ENCODE measurements at regions not wholly inside any gene's neighbourhood (a gene's known extent, or its start where the extent isn't known, plus 50 kb on each side); places are given as distances from the start of the nearest gene placed in this dataset.
A peak's percentile ranks its signal among the peaks of the same experiment; 100 is the strongest.

DNA sequence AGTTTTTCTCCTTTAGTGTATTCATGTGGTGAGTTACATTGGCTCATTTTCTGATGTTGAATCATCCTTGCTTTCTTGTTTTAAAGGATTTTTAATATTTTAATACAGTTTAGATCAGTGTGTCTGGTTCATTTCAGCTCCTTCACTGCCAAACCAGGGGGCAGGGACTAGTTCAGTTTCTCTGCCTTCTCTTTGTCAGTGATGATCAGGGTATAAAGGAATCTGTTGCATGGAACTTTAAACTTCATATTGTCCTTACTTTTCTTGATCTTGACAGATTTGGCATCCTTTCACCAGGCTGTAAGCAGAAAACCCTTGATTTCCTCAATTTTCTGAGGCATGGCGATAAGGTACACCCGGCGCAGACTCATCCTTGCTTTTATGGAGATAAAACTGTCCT, 149.4 kb downstream of the KDR start:
- no peaks in the 10 kb centered on the region for H3K36me3 ChIP-seq (ENCODE audit: control insufficient read depth, insufficient read depth, low read length)
- no peaks in the 10 kb centered on the region for H3K27me3 ChIP-seq (replicated peaks; ENCODE audit: control insufficient read depth, insufficient read depth, low read length)
- intact Hi-C loops (cut with micrococcal nuclease; ENCODE audit: unreplicated experiment), result no loop called here
- Mint-ChIP-seq H3K9me3 (ENCODE audit: unreplicated experiment) (no peaks in the 10 kb centered on the region), H3K4me3 (ENCODE audit: unreplicated experiment) (no peak overlapping the region), H3K27me3 (ENCODE audit: insufficient read depth, unreplicated experiment) (peaks cover 15% of the 10 kb centered on the region), H3K36me3 (ENCODE audit: insufficient read depth, unreplicated experiment) (no peaks in the 10 kb centered on the region), H3K4me1 (ENCODE audit: low read depth, unreplicated experiment) (peaks cover 6% of the 10 kb centered on the region), H3K27ac (ENCODE audit: unreplicated experiment) (no peak overlapping the region)
- DNase-seq, result no peak
- ChIA-PET POLR2A (no interaction called here), CTCF (no interaction called here)
- H3K4me1 ChIP-seq, result no peaks in the 10 kb centered on the region
- no peaks in the 10 kb centered on the region for H3K9me3 ChIP-seq
- no peak overlapping the region for H3K4me3 ChIP-seq (ENCODE audit: low read depth, low read length)
- no TSS peak for BruUV-seq (replicated peaks)
- TF ChIP-seq, protein P1, sequence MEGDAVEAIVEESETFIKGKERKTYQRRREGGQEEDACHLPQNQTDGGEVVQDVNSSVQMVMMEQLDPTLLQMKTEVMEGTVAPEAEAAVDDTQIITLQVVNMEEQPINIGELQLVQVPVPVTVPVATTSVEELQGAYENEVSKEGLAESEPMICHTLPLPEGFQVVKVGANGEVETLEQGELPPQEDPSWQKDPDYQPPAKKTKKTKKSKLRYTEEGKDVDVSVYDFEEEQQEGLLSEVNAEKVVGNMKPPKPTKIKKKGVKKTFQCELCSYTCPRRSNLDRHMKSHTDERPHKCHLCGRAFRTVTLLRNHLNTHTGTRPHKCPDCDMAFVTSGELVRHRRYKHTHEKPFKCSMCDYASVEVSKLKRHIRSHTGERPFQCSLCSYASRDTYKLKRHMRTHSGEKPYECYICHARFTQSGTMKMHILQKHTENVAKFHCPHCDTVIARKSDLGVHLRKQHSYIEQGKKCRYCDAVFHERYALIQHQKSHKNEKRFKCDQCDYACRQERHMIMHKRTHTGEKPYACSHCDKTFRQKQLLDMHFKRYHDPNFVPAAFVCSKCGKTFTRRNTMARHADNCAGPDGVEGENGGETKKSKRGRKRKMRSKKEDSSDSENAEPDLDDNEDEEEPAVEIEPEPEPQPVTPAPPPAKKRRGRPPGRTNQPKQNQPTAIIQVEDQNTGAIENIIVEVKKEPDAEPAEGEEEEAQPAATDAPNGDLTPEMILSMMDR (IDR thresholded peaks at IDR 0.05; ENCODE audit: insufficient read depth in 1 of 2, low read depth in 1 of 2, low read length in 1 of 2, severe bottlenecking in 1 of 2, unreplicated experiment in 1 of 2), result no peak

DNA sequence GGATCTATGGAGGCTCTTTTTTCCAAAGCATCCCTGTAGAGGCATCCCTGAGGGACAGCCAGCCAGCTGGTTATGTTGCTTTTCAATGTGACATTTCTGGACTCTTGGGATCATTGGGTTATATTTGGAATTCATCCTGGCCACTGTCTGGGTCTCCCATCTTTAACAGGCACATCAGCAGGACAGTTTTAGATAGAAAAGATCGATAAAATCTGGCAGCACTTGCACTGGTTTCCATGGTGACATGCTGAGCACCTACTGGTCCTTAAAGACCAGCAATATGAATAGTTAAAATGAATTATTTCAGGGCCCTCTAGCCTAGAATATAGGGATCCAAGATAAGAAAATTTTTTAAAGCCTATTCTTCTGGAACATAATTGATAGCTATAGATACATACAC, 151.6 kb downstream of the KDR start:
- no peak overlapping the region for H3K27ac Mint-ChIP-seq (ENCODE audit: unreplicated experiment)
- Histone ChIP-seq H3K27me3 (replicated peaks; ENCODE audit: control insufficient read depth, insufficient read depth, low read length) (no peaks in the 10 kb centered on the region), H3K4me3 (ENCODE audit: low read depth, low read length) (no peak overlapping the region), H3K4me1 (no peaks in the 10 kb centered on the region), H3K36me3 (ENCODE audit: control insufficient read depth, insufficient read depth, low read length) (no peaks in the 10 kb centered on the region), H3K9me3 (no peaks in the 10 kb centered on the region)
- H3K4me1 Mint-ChIP-seq (ENCODE audit: low read depth, unreplicated experiment), result peaks cover 6% of the 10 kb centered on the region
- TF ChIP-seq, protein P1 (IDR thresholded peaks at IDR 0.05; ENCODE audit: insufficient read depth in 1 of 2, low read depth in 1 of 2, low read length in 1 of 2, severe bottlenecking in 1 of 2, unreplicated experiment in 1 of 2), result no peak
- no peaks in the 10 kb centered on the region for H3K9me3 Mint-ChIP-seq (ENCODE audit: unreplicated experiment)
- BruUV-seq (replicated peaks), result no TSS peak
- no peaks in the 10 kb centered on the region for H3K36me3 Mint-ChIP-seq (ENCODE audit: insufficient read depth, unreplicated experiment)
- H3K27me3 Mint-ChIP-seq (ENCODE audit: insufficient read depth, unreplicated experiment), result peaks cover 7% of the 10 kb centered on the region
- no peak overlapping the region for H3K4me3 Mint-ChIP-seq (ENCODE audit: unreplicated experiment)
- intact Hi-C loops (cut with micrococcal nuclease; ENCODE audit: unreplicated experiment), result loop anchor here (5.0 kb wide), 1 partner anchor 209 kb away; no protein-coding TSS in a partner anchor
- POLR2A ChIA-PET, result no interaction called here
- CTCF ChIA-PET, result no interaction called here
- no peak for DNase-seq

DNA sequence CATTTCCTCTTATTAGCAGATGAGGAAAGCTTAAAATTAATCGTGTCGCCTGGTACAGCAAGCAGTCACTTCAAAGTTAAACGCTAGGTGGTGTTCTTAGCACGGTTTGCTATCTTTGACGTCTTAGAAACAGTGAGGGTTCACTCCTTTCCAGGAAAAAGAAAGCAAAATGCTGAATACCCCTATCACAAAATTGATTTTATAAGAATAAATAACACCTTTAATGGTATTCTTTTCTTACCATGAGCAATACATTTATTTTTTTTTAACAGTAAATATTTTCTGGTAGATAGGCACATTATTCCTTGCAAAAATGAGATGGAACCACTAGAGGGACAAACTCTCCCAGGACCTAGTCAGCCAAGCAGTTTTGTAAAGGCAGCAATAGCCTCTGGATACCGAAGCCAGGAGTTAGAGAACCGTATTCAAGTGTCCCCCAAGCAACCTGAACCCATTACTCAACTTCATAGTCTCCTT, 153.9 kb downstream of the KDR start:
- ChIA-PET POLR2A (no interaction called here), CTCF (interaction anchor here (0.6 to 1.2 kb wide), 8 partner anchors 11 to 894 kb away, joined by 3 to 6 read pairs (median 4); no protein-coding TSS in a partner anchor)
- H3K36me3 Mint-ChIP-seq (ENCODE audit: insufficient read depth, unreplicated experiment), result no peaks in the 10 kb centered on the region
- no peaks in the 10 kb centered on the region for H3K9me3 Mint-ChIP-seq (ENCODE audit: unreplicated experiment)
- peaks cover 8% of the 10 kb centered on the region for H3K27me3 Mint-ChIP-seq (ENCODE audit: insufficient read depth, unreplicated experiment)
- peaks cover 6% of the 10 kb centered on the region for H3K4me1 Mint-ChIP-seq (ENCODE audit: low read depth, unreplicated experiment)
- no peaks in the 10 kb centered on the region for H3K9me3 ChIP-seq
- TF ChIP-seq, protein P1 (IDR thresholded peaks at IDR 0.05; ENCODE audit: insufficient read depth in 1 of 2, low read depth in 1 of 2, low read length in 1 of 2, severe bottlenecking in 1 of 2, unreplicated experiment in 1 of 2), result peak; percentile 52 to 86
- no peaks in the 10 kb centered on the region for H3K36me3 ChIP-seq (ENCODE audit: control insufficient read depth, insufficient read depth, low read length)
- H3K4me3 Mint-ChIP-seq (ENCODE audit: unreplicated experiment), result no peak overlapping the region
- peak in 1 of 2 experiments; percentile 42 for DNase-seq
- no peaks in the 10 kb centered on the region for H3K4me1 ChIP-seq
- H3K27me3 ChIP-seq (replicated peaks; ENCODE audit: control insufficient read depth, insufficient read depth, low read length), result no peaks in the 10 kb centered on the region
- no peak overlapping the region for H3K27ac Mint-ChIP-seq (ENCODE audit: unreplicated experiment)
- intact Hi-C loops (cut with micrococcal nuclease; ENCODE audit: unreplicated experiment), result loop anchor here (1.0 to 5.0 kb wide), 2 partner anchors 211 to 350 kb away; no protein-coding TSS in a partner anchor
- BruUV-seq (replicated peaks), result no TSS peak
- no peak overlapping the region for H3K4me3 ChIP-seq (ENCODE audit: low read depth, low read length)

All from Caco-2 (cell line).